Activated CD4-positive, alpha-beta T cell treated with anti-CD3 and anti-CD28 coated beads, Interleukin-2, amount 50 U/mL, for 48 hours (primary cell): ENCODE measurements at regions not wholly inside any gene's neighbourhood (a gene's known extent, or its start where the extent isn't known, plus 50 kb on each side); places are given as distances from the start of the nearest gene placed in this dataset.
"Not testable (repeated sequence)": the region's sequence is repeated elsewhere in the genome, so short reads cannot be mapped to it uniquely, and the experiment has no call there.

Experiments used
- DNase-seq, 2 experiments: peaks; one replicate each; pipeline ENCODE4 v3.0.0-alpha.2; 2020

DNA sequence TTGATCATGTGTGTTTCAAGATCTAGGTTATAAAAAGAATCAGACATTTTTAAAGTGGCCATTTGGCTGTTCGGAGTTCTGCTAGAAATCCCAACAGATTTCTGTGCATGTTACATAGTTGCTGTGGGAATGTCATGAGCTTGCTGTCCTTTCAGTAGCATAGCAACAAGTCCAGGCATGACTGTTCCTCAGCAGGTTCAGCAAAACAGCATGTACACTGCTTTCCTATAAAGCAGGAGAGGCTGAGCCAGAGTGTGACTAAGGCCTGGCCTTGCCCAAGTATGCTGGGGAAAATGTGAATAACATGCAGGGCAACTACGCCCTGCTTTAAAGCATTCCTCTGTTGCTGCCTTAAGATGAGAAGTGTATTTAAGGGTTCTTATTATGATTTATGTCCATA lies 217.1 kb upstream of the SMIM31 start:
- DNase-seq, result no peak

DNA sequence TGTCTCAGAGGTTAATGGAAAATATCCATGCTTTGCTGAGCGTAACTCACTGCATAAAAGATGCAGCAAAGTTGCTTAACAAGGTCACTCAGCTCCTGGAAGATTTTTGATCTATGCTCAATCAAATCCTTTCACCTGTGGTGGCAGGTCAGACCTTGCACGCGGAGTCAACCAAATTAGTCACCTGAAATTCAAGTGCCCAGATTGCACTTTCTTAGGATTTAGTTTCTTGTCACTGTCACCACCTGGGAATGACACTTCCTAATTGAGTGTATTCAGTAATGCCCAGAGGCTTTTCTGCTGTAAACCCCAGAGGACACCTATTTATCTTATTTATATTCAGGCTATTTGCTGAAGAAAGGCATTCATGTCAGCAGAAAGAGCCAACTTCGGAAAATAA lies 215.8 kb upstream of the SMIM31 start:
- no peak for DNase-seq

DNA sequence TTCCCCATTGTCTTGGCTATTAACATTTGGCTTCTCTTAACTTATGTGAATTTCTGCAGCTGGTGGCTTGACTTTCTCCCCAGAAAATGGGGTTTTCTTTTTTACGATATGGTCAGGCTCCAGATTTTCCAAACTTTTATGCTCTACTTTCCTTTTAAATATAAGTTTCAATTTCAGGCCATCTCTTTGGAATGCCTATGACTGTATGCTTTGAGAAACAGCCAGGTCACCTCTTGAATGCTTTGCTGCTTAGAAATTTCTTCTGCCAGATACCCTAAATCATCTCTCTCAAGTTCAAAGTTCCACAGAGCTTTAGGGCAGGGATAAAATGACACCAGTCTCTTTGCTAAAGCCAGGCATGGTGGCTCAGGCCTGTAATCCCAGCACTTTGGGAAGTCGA lies 212.9 kb upstream of the SMIM31 start:
- DNase-seq, result no peak

DNA sequence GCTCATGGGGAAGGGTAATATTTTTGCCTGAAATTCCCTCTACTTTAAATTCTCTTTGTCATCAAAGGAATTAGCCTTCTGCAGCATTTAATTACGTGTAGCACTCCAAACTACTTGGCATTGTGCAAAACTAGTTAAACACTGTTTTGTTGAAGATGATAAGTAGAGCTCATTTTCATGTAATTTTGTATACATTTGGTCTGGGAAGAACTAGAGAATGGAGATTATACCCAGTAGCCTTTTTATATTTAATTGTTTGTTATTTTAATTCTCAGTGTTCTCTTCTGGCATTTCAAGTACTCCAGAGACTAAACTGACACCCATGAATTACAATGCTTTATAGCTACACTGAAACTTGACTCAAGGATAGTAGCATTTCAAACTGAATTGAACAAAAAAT lies 211.5 kb upstream of the SMIM31 start:
- no peak for DNase-seq

DNA sequence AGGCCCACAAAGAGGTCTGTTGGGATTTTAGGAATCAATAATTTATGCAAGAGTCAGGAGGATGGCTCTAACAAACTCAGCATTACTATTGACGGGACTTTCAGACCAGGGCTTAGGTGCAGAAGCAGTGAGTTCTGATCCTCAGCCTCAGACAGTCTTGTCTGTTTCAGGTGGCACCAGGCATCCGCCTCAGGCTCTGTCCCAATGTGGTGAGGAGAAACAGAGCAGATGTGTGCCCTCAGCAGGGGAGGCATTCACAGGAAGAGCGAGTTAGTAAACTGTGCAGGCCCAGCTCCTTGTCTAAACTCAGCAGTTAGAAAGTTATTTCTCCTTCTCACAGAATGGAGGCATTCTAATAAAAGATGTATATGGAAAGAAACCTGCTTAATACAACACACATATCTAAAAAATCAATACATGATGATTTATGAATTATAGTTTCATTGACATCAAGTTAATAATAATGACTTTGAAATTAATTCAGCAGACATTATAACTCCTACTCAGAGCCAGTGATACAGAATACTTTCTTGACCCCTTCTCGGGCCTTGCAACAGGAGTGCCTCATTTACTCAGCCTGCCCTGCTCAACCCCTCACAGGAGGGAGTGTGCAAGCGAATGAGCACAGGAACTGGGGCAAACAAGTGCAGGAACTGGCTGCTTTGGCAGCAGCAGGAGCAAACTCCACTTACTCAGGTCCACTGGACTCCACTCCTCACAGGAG lies 202.8 kb upstream of the SMIM31 start:
- no peak for DNase-seq

DNA sequence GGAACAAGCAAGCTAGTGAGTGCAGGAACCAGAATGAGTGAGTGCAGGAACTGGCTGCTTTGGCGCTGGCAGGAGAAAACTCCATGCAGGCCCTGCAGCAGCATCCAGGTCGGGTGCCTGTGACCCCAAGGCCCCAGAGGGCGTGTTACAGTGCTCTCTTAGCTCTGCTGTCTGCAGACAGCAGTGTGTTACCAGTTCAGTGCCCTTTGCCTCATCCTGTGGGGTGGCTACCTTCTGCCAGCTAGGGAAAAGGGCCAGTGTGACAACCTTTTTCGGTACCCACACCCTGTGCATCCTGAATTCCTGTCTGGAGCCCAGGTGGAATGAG lies 202.3 kb upstream of the SMIM31 start:
- DNase-seq, result no peak

DNA sequence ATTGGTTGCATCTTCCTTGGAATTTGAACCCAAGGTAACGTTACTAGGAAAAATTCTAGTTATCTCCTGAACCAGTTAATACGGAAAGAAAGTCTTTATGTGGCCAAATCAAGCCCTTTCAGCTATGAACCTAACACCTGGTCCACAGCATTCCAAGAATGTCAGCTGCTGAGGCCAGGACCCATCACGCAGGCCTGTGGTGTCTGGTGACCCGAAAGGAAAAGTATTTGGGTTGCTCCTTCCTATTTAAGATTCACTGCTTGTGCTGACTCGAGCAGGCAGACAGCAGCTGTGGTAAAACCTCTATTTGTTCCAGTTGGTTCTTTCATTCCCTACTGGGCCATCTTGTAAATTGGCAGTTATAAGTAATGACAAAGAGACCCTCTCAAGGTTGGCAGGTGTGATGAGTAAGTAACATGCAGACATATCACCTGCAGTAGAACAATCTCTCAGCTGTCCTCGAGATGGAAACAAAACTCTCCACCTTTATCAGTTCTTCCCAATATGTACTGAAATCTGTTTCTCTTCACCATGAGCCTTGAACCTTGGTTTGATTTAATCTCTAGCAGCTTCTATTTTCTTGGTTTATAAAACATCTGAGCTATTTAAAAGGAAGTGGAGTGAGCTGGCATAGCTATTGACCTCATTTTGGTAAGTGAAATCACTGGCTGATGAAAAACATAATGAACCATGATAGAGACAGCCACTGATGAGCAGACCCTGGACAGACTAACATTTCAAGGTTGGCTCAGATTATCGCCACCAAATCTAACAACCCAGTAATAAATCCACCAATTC lies 182.1 kb upstream of the SMIM31 start:
- no peak for DNase-seq

DNA sequence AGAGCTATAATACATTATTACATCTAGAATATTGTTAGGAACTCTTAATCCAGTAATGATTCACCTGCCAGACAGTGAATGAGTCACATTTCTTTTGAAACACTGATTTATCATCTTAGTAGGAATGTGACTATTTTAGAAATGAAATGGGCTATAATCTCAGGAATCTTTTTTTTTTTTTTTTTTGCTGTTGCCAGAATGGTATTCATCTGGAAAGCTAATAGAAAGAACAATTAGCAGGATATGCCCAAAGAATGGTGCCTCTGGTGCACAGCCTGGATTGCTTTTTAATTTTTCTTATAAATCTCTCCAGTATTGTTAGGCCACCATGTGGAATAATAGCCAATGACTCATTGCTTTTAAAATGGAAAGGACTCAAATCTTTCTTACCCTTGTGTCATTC lies 181.1 kb upstream of the SMIM31 start:
- DNase-seq, result no peak

DNA sequence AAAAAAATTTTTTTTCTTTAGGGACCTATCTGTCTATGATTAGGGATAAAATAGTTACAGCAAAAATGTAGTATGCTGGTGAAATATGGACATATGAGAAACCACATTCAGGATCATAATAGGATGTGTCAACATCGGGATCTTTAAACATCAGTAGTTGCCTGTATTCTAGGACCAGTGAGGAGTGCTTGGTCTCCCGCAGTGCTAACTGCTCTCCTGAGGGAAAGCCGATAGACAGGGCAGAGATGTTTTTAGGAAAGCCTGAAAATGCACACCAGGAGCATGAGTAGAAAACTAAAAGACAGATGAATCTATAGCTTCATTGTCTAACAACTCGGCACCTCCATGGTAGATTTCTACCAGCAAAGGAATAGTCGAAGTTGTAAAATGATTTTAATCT lies 178.1 kb upstream of the SMIM31 start:
- DNase-seq, result no peak

DNA sequence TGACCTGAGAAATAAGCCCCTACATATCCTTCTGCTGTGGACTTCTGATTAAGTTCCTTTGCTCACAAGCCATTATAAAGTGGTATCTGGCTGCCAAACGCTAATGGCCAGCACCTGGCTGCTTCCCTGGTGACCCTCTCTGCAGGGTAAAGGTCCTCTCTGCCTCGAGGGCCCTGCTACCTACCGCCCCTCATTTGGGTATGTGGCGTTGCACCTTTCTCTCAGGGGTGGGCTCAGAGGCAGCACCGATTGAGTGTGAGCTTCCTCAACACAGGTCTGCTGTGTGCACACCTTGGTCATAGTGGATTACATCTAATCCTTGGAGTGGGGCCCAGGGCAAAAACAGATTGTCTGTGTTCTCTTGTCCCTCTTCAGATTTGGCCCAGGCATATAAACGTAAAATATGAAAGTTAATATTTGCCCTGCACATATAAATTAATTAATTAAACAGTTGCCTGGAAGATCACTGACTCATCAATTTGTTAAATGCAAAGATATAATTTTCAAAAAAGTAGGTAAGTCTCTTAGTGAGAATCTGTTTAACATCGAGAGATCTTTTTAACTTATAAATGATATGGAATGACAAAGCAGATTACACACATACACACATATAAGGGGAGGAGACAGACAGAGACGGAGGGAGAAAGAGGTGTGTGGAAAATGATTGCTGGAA lies 174.5 kb upstream of the SMIM31 start:
- DNase-seq, result no peak

DNA sequence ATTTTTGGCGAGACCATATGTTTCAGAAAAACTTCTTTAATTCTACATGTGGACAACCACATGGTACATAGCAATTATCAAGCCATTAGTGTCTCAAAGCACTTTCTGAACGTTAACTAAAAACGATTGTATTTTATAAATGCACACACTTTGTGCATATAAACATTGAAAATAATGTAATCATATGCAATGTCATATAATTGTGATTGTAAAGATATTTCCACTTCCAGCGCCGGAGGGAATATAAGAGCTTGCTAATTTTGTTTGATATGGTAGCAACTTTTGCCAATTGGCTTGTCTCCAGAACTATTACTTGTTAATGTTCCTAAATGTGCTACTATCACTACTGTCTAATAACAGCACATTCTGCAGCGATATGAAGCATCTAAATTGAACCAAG lies 162.3 kb upstream of the SMIM31 start:
- DNase-seq, result no peak

DNA sequence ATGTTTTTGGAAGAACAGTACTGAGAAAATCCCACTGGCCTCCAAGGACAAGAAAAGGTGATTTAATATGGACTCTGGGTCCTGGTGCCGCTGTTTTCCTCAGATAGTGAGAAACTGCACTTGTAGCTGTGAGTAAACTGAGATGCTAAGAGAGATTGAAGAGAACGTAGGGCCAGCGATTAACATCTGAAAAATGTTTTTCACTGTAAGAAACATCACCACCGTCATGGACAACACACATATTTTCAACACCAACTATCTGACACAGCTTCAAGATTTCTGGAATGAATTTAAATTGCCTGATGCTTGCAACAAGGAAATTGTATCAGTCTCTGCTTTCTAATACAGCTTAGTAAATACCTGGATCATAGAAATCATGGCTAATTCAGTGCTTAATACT lies 158.2 kb upstream of the SMIM31 start:
- no peak for DNase-seq

DNA sequence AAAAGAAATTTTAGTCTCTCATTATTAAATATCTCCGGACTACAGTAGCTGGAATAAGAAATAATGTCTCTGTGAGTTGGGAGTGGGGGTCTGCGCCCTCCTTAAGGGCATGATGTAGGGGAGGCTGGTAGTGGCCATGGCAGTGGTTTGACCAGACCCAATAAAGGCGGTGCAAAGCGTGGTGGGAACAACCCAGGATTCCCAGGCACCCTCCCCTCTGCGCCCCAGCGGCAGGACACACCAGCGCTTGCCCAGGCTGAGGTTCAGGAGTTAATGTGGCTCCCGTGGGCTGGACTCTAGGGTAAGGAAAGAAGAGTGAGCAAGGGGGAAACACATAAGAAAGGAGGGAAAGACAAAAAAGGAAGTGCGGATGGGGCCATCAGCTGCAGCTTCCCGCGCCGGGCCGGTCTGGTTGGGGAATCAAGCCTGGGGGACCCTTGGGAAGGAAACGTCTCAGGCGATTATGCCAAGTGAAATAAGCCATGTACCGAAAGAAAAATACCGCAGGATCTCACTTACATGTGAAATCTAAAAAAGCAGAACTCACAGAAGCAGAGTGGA lies 157.5 kb upstream of the SMIM31 start:
- no peak for DNase-seq

DNA sequence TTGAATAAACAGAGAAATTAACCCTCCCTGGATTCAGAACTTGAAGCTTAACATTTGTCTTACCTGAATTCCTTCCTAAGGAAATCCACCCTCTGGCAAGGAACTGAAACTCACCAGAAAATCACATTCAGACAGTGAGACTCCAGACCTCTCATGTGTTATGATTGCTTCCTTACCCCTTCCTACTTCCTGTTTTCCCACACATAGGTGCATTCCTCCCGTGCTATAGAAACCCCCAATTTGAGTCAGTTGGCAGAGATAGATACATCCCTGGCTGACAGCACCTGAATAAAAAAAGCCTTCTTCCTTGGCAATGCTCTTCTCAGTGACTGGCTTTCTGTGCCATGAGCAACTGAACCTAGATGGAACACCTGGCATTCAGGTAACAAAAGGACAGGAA lies 157.0 kb upstream of the SMIM31 start:
- no peak for DNase-seq

DNA sequence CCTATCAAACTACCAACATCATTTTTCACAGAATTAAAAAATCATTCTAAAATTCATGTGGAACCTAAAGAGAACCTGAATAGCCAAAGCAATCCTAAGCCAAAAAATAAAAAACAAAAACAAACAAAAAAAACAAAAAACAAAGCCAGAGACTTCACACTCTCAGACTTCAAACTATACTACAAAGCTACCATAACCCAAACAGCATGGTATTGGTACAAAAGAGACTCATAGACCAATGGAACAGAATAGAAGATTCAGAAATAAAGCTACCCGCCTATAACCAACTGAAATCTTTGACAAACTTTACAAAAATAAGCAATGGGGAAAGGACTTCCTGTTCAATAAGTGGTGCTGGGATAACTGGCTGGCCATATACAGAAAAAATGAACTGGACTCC lies 152.3 kb upstream of the SMIM31 start:
- DNase-seq, result no peak

DNA sequence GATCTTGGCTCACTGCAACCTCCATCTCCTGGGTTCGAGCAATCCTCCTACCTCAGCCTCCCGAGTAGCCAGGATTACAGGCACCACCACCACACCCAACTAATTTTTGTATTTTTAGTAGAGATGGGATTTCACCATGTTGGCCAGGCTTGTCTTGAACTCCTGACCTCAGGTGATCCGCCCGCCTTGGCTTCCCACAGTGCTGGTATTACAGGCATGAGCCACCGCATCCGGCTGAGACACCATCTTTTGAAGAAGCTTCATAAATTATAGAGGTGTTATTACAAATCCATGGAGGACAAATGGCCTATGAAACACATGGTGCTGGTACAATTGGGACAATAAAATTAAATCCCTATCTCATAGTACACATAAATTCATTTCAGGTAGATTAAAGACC lies 148.1 kb upstream of the SMIM31 start:
- not testable (repeated sequence) for DNase-seq

DNA sequence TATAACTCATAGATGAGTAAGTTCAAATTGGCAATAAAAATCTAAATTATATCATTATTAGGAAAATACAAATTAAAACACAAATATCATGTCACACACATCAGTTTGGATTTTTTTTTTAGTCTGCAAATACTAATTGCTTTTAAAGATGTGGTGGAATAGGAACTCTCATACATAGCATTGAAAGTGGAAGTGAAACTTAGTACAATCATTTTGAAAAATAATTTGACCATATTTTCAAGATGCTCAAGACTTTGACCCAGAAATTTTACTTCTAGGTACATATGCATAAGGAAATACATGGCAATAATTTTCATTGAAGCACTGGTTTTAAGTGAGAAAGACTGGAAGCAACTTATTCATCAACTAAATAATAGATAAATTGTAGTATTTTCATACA lies 147.5 kb upstream of the SMIM31 start:
- DNase-seq, result no peak

DNA sequence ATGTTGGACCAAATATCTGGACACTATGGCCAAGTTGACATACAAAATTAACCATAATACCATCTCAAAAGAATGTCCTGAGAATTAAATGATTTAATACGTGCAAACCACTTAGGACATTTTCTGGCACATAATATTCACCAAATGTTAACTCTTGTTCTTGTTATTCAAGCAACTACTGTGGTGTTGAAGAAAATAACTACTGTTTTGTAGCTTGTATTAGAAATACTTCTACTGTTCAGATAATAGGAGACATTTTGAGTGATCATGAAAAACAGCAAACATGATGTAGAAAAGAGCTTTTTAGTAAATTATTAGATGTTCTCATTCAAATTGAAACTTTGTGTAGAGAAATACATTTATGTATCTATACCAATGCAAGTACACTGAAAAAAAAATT lies 140.7 kb upstream of the SMIM31 start:
- DNase-seq, result no peak

DNA sequence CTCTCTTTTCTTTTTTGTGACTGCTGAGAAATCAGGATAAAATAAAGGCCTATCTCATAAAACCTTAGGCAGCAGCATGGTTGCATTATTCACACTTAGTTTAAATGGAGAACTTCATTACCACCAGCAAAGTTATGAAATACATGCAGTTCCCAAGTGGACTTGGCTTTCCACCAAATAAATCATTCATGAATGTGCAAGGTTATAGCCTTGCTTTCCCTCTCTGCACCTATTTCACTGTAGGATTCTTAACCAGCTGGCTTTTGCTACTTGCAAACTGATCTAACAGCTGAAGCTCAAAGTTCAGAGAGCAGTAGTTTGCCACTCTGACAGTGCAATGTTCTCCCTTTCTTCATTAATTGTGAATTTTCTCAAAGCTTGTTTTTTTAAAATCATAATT lies 140.1 kb upstream of the SMIM31 start:
- no peak for DNase-seq

DNA sequence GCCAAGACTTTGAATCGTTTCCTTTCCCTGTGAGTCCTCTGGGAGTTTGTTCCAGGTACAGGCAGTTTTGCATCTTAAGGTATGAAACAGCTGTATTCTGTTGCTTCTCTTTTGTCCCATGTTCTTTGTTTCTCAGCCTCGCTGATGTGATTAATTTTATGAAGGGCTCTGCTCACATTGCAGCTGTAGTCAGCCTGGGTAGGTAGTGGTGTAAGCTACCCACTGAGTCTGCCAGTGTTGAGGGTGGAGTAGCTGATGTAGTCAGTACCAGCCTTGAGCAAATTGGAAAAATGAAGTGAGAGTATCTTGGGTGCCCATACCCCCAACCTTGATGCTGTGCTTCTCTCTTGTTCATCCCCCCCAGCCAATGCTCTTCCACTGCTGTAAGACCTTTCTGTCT lies 139.6 kb upstream of the SMIM31 start:
- DNase-seq, result no peak

DNA sequence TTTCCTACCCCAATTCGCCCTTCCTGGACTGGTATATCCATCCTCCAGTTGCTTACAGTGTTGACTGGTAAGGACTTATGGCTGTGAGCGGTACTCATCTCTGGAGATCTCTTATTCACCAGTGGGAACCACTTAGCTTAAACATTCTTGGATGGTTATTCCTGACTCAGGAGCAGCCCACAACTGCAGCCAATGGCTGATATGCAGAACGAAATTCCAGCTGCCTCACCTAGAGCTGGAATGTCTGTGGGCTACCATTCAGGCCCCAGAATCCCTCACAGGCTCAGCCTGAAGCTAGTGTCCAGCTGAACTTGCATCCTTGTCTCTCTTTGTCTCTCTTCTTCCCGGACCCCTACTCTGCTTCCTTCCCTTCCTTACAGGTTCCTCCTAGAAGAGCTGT lies 138.9 kb upstream of the SMIM31 start:
- DNase-seq, result no peak

DNA sequence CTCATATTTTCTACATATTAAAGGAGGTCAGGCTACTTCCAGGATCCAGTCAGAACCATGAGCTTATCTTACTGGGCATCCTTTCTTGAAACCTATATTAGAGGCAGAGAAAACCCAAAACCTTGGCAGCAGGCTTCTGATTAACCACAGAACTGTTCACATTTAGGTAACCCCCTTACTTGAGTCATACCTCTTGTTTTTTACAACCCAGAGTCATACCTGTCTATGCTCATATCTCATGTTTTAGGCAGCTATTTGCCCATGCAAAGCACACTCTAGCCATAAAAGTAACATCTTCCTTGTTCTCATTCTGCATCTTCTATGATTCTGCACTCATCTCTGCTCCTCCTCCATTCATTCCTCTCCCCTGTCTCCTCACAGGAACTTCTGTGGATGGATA lies 138.0 kb upstream of the SMIM31 start:
- no peak for DNase-seq

DNA sequence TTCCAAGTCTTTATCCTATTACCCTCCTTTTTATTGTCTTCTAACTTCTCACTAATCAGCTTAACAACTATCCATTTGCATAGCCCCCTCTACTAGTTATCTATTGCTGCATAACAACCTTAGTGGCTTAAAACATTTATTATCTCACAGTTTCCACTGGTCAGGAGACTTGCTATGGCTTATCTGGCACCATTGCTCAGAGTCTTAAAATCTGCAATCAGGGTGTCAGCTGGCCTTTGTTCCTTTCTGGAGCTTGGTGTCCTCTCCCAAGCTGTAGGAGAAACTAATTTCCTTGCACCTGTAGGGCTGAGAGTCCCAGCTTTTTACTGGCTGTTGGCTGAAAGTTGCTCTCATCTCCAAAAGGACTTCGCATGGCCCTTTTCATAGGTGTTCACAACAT lies 137.0 kb upstream of the SMIM31 start:
- no peak for DNase-seq

DNA sequence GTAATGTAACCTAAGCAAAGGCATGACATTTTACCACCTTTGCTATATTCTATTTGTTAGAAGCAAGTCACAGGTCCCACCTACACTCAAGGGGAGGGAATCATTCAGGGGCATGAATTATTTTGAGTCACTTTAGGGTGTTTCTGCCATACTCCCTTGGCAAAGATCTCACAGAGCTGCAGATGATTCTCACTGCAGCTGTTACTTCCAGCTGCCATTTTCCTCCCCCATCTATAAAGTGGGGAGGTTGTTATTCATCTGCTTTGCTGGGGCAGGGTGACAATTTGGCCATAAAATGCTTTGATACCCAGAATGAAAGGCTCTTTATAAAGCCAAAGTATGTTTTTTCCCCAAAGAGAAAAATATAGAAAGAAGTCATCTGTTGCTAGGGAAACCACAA lies 136.5 kb upstream of the SMIM31 start:
- DNase-seq, result no peak
